Thoracic aorta (tissue), 2 donors: ENCODE measurements at regions not wholly inside any gene's neighbourhood (a gene's known extent, or its start where the extent isn't known, plus 50 kb on each side); places are given as distances from the start of the nearest gene placed in this dataset.

Experiments
- ATAC-seq: fragments of 150-250 bp; one replicate; pipeline ENCODE4 v1.8.0; 2017; ENCODE audit warnings: low read depth; ENCODE audit not compliant: insufficient number of reproducible peaks, low FRiP score
- DNase-seq: peaks from one replicate; pipeline ENCODE4 v3.0.0-alpha.2; 2020; ENCODE audit warnings: low spot score
- H3K27ac ChIP-seq, 2 donors: fragments of 200-600 bp; sonication (generic); 1 replicate in 1 of 2; 2 replicates in 1 of 2; pipeline ENCODE4 v1.5.1; 2016; ENCODE audit warnings: mild to moderate bottlenecking in 2 of 2, moderate library complexity in 2 of 2
- H3K27me3 ChIP-seq: fragments of 200-600 bp; sonication (generic); replicated peaks from 2 replicates; pipeline ENCODE4 v1.6.0; 2016; ENCODE audit warnings: mild to moderate bottlenecking; ENCODE audit not compliant: insufficient read depth
- H3K36me3 ChIP-seq: fragments of 200-600 bp; sonication (generic); one replicate; pipeline ENCODE4 v1.5.1; 2016
- H3K4me1 ChIP-seq, 2 donors: fragments of 200-600 bp; sonication (generic); 1 replicate in 1 of 2; 2 replicates in 1 of 2; pipeline versions ENCODE4 v1.5.1 to v1.6.0; 2016; ENCODE audit warnings: low read depth in 2 of 2, mild to moderate bottlenecking in 1 of 2; ENCODE audit not compliant: control insufficient read depth in 1 of 2
- H3K4me3 ChIP-seq: fragments of 200-600 bp; sonication (generic); 2 replicates; pipeline ENCODE4 v1.5.1; 2016; ENCODE audit warnings: mild to moderate bottlenecking
- H3K9me3 ChIP-seq: fragments of 200-600 bp; sonication (generic); 2 replicates; pipeline ENCODE4 v1.5.1; 2016
- CTCF ChIP-seq: fragments of 200-600 bp; sonication (generic); IDR thresholded peaks from one replicate; pipeline ENCODE4 v1.5.1; 2019; ENCODE audit warnings: antibody characterized with exemption

DNA sequence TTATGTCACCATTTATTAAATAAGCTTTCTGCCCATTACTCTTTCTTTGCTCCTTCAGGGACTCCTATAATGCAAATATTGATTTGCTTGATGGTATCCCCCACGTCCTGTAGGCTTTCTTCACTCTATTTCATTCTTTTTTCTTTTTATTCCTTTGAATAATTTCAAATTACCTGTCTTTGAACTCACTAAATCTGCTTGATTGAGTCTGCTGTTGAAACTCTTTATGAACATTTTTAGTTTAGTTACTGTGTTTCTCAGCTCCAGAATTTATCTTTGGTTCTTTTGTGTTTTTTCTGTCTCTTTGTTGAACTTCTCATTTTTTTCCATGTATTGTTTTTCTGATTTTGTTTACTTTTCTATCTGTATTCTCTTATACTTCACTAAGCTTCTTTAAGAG, 254.4 kb upstream of the CCL2 start:
- H3K27me3 ChIP-seq, result no peaks in the 10 kb centered on the region
- peaks cover 7% of the 10 kb centered on the region for H3K9me3 ChIP-seq
- no peaks in the 10 kb centered on the region for H3K4me1 ChIP-seq
- DNase-seq (no peak), ATAC-seq (no peak)
- no peaks in the 10 kb centered on the region for H3K36me3 ChIP-seq
- TF ChIP-seq CTCF, result no peak
- H3K4me3 ChIP-seq, result no peak overlapping the region
- H3K27ac ChIP-seq, result no peak overlapping the region

DNA sequence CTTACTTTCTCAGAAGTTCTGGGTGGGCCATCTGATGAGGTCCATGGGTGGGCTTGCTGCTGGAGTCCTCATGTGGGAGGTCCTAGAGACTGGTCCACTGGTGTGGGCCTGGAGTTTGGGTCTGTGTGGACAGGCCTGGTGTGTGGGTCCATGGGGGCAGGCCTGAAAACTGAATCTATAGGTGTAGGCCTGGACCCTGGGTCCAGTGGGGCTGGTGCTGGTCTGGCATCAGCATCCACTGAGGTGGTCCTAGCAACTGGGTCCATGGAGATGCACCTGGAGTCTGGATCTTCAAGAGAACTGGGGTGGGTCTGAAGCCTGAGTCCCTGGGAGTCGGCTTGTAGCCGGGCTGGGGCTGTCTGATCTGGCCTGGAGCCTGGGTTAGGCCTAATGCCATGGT, 253.8 kb upstream of the CCL2 start:
- no peak overlapping the region for H3K4me3 ChIP-seq
- H3K9me3 ChIP-seq, result peaks cover 7% of the 10 kb centered on the region
- H3K27me3 ChIP-seq, result no peaks in the 10 kb centered on the region
- H3K36me3 ChIP-seq, result no peaks in the 10 kb centered on the region
- ATAC-seq (no peak), DNase-seq (no peak)
- H3K4me1 ChIP-seq, result no peaks in the 10 kb centered on the region
- TF ChIP-seq CTCF, result no peak
- H3K27ac ChIP-seq, result no peak overlapping the region

- TF ChIP-seq CTCF, result no peak
- ATAC-seq, result no peak
- H3K27ac ChIP-seq, result no peak overlapping the region
- H3K9me3 ChIP-seq, result no peaks in the 10 kb centered on the region
- DNase-seq, result no peak
- H3K36me3 ChIP-seq, result no peaks in the 10 kb centered on the region
- H3K4me1 ChIP-seq, result no peaks in the 10 kb centered on the region
- H3K27me3 ChIP-seq, result no peaks in the 10 kb centered on the region
- H3K4me3 ChIP-seq, result no peak overlapping the region
Observed at GRCh38 chr17:34006126-34006525, 249.0 kb upstream of the CCL2 start.

- Histone ChIP-seq H3K36me3 (no peaks in the 10 kb centered on the region), H3K4me1 (no peaks in the 10 kb centered on the region), H3K4me3 (no peak overlapping the region), H3K27me3 (no peaks in the 10 kb centered on the region), H3K27ac (no peak overlapping the region), H3K9me3 (no peaks in the 10 kb centered on the region)
- ATAC-seq (no peak), DNase-seq (no peak)
- no peak for TF ChIP-seq CTCF
Observed at GRCh38 chr17:34008125-34008524, 247.0 kb upstream of the CCL2 start.

GRCh38 chr17:34009912-34010311, 245.2 kb upstream of the CCL2 start:
- no peak for TF ChIP-seq CTCF
- Histone ChIP-seq H3K27ac (no peak overlapping the region), H3K9me3 (no peaks in the 10 kb centered on the region), H3K4me3 (no peak overlapping the region), H3K4me1 (no peaks in the 10 kb centered on the region), H3K27me3 (no peaks in the 10 kb centered on the region), H3K36me3 (no peaks in the 10 kb centered on the region)
- DNase-seq (no peak), ATAC-seq (no peak)
